Fibroblast of mammary gland (primary cell): ENCODE measurements at regions not wholly inside any gene's neighbourhood (a gene's known extent, or its start where the extent isn't known, plus 50 kb on each side); places are given as distances from the start of the nearest gene placed in this dataset.

Experiments
- DNase-seq: peaks from one replicate; pipeline ENCODE4 v3.0.0-alpha.2; 2010; ENCODE audit warnings: low read depth
- H3K4me3 ChIP-seq: 2 replicates; pipeline ENCODE4 v1.5.1; 2011; ENCODE audit warnings: low read depth, mild to moderate bottlenecking, low read length, moderate library complexity; ENCODE audit not compliant: control insufficient read depth
- TF ChIP-seq, protein P1 (sequence below): conservative IDR thresholded peaks from 2 replicates; pipeline ENCODE4 v1.5.1; 2011; ENCODE audit warnings: low read depth, low read length, inconsistent platforms; ENCODE audit not compliant: control insufficient read depth, insufficient read depth

DNA sequence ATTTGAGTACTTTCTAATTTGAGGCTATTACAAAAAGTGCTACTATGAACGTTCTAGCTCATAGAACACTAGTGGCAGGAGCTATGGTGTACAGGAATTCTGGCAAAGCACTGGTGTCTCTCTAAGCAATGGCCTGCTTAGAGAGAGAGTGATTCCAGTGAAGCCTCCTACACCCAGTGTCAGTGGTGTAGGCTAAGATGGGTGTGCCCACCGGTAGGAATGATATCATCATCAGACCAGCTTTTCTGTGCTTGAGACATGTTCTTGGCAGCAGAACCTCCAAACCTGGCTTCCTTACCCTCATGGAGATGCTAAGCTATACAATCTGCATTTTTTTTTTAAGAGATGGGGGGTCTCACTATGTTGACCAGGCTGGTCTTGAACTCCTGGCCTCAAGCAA, 370.3 kb downstream of the SOX9 start:
- TF ChIP-seq, protein P1, sequence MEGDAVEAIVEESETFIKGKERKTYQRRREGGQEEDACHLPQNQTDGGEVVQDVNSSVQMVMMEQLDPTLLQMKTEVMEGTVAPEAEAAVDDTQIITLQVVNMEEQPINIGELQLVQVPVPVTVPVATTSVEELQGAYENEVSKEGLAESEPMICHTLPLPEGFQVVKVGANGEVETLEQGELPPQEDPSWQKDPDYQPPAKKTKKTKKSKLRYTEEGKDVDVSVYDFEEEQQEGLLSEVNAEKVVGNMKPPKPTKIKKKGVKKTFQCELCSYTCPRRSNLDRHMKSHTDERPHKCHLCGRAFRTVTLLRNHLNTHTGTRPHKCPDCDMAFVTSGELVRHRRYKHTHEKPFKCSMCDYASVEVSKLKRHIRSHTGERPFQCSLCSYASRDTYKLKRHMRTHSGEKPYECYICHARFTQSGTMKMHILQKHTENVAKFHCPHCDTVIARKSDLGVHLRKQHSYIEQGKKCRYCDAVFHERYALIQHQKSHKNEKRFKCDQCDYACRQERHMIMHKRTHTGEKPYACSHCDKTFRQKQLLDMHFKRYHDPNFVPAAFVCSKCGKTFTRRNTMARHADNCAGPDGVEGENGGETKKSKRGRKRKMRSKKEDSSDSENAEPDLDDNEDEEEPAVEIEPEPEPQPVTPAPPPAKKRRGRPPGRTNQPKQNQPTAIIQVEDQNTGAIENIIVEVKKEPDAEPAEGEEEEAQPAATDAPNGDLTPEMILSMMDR: no peak
- DNase-seq: no peak

DNA sequence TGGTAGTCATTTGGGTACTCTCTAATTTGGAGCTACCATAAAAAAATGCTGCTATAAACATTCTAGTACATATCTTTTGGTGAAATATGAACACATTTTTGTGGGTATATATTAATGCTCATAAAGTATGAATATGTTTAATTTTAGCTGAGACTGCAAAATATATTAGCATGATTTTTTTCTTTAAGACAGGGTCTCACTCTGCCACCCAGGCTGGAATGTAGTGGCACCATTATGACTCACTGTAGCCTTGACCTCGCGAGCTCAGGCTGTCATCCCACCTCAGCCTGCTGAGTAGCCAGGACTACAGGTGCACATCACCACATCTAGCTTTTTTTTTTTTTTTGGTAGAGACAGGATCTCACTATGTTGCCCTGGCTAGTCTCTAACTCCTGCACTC, 371.7 kb downstream of the SOX9 start:
- TF ChIP-seq, protein P1: no peak
- H3K4me3 ChIP-seq: no peak overlapping the region
- no peak for DNase-seq

More for the DNA sequence above, 370.3 kb downstream of the SOX9 start:
- no peak overlapping the region for H3K4me3 ChIP-seq

DNA sequence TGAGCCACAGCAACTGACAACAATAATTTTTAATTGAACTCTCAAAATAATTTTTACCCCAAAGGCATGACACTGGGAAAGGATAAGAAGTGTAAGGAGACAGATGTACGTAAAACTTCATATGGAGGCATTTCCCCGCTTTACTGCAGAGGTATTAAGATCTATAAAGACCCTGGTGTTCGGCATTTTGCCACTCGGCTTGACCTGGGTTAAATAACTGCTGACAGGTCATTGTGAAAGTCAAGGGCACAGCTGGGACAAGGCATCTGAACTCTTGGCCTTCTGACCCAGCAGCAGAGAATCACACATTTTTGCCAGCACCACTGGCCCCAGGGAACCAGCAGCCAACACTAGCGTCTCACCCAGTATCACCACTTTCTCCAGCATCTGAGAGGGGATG, 372.1 kb downstream of the SOX9 start:
- no peak overlapping the region for H3K4me3 ChIP-seq
- DNase-seq: no peak
- TF ChIP-seq, protein P1: no peak

DNA sequence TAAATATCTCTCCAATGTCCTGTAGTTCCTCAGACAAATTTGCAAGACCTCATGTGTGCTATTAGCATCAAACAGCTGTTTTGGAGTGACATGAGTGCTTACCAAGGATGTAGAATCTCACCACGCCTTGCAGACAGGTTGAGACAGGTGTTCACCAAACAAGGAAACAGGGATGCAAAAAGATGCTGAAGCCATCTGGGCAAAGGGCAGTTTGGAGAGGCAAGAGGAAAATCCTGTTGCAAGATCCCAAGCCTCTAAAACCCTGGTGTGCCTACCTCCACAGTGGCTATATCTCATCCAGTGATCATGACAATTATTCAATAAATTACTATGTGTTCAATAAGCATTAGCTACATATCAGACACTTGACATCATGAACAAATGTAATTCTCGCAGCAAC, 373.7 kb downstream of the SOX9 start:
- no peak overlapping the region for H3K4me3 ChIP-seq
- no peak for DNase-seq
- TF ChIP-seq, protein P1: no peak

DNA sequence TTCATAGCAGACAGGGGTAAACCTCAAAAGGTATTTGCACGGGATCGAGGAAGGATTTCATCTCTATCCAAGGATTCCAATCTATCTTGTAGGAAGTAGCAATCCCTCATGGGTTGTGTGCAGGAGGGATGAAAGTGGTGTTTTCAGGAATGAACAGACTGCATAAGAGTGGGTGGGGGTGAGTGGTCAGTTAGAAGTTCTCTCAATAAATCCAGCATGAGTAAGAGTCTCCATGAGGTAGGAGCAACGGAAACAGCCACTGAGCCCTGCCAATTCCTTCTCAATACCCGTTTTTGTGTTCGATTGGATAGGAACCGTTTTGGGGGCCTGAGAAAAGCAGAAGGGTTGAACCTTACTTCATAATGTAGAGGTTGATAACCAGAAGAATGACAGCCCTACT, 375.6 kb downstream of the SOX9 start:
- no peak overlapping the region for H3K4me3 ChIP-seq
- DNase-seq: peak; percentile 44
- TF ChIP-seq, protein P1: no peak

DNA sequence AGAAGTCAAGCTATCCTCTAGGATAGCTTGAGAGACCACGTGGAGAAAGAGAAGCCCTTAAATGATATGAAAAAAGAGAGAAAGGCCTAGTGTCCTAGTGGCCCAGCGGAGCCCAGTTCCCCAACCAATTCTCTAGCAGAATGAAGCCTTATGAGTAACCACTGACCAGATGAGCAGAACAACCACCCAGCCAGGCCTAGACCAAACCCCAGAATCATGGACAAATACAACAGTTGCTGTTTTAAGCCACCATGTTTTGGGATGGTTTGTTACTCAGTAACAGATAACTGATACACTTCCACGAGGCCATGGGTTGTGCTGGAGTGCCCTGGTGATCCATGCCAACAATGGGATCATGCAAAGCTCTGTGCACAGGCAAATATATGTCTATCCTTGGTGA, 377.1 kb downstream of the SOX9 start:
- TF ChIP-seq, protein P1: no peak

DNA sequence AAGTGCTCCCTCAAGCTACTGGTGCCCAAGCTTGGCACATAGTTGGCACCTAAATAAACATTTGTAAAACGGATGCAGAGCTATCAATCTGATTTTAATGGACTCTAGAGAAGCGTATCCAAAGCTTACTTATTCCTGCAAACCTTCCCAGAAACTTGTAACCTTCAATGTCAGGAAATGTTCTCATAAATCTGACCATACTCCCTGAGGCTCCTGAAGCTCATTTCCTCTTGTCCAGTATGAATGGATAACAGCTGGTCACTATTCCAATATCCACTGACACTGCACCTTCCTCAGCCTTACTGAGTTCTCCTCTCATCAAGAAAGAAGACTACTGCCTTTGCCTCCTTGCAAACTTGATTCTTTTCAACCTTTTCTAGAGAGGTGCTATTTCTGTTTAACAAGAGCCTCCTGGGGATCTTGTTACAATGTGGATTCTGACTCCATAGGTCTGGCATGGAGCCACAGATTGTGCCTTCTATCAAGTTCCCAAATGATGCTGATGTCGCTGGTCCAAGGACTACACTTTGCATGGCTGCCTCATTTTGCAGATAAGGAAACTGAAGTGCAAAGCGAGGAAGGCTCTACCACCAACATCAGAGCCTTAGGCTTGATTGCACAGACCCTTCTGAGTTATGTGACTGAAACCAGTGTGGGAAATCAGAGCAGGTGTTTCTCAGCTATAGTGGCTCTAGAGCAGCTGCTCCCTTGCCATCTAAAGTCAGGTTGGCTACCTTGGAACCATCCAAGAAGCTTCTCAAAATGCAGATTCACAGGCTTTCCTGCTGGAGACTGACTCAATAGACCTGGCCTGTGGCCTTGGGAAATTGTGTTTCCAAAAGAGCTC, 377.8 kb downstream of the SOX9 start:
- no peak for DNase-seq
- H3K4me3 ChIP-seq: no peak overlapping the region

More for the DNA sequence above, 377.1 kb downstream of the SOX9 start:
- DNase-seq: no peak
- H3K4me3 ChIP-seq: no peak overlapping the region

More for the DNA sequence above, 377.8 kb downstream of the SOX9 start:
- TF ChIP-seq, protein P1: no peak
